GM21528 (cell line): ENCODE measurements at regions not wholly inside any gene's neighbourhood (a gene's known extent, or its start where the extent isn't known, plus 50 kb on each side); places are given as distances from the start of the nearest gene placed in this dataset.

ENCODE experiments used
- ATAC-seq: cut with Tn5 transposase; IDR thresholded peaks from one replicate; pipeline ENCODE4 v1.9.1; 2021; ENCODE audit warnings: mild to moderate bottlenecking, moderate library complexity; ENCODE audit not compliant: unreplicated experiment, low FRiP score

DNA sequence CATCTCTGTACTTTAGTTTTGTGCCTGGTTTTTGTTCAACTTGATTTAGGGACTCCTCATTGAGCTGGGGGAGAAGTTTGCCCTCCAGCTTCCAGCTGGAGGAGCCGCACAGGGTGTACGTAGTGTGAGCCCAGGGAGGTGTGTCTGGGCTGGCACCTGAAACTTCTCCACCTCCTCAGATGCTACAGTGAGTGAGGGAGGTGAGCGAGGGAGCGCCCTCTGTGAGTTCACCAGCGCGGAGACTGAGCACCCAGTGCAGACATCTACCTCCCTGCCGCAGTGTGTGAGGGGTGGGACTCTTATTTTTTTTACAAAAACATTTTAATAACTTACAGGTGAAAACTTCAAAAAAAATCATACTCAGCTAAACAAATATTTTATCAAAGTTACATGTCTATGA, 204.2 kb upstream of the HS6ST1 start:
- no peak for ATAC-seq

DNA sequence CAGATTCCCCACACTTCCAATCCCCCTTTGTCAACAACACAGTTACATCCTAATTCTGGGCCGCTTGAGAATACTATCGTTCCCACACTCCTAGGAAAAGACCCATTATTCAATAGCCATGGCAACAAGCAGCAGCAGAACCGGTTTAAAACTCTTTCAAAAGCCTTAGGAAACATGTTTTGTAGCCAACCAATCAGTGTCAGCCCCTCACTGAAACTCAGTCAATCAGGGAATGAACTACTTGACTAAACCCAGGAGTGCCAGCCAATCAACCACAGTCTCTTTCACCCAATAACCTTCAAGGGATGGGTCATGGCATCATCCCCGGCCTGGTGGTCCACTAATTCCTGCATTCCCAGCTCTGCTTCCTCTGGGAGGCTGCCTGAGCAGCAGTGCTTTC, 204.8 kb upstream of the HS6ST1 start:
- ATAC-seq = no peak

DNA sequence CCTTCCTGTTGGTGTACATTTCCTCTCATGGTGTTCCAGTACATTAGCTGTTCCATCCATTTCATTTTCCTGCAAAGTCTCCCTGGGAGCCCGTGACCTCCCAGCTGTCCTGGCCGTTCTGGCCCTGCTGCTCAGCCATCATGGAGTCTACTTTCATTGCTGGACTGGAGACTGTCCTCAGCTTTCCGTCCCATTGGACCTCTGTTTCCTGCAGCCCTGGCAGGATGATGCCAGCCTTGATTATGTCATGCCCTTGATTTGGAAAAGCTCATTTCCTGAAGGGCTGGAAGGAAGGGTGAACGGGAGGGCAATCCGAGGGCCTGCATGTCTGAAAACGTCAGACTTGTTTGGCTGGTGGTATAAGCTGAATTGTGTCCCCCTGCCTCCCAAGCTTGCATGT, 205.5 kb upstream of the HS6ST1 start:
- no peak for ATAC-seq

DNA sequence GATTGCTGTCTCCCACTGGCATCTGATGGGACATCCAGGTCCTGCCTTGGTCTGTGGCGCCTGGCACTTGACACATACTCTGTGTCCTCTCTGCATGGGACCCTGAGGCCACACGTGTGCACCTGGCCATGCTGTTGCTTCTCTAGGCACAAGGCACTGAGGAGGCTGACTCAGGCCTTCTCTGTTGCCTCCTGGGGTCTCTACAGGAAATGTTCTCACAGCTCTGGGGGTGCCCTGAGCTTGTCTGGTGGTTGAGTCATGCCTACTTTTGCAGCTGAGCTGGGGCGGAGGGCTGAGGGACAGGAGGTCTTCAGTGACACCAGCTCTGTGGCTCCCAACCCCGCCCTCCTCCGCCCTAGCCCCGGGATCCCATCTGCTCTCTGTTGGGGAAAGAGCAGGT, 207.0 kb upstream of the HS6ST1 start:
- no peak for ATAC-seq

DNA sequence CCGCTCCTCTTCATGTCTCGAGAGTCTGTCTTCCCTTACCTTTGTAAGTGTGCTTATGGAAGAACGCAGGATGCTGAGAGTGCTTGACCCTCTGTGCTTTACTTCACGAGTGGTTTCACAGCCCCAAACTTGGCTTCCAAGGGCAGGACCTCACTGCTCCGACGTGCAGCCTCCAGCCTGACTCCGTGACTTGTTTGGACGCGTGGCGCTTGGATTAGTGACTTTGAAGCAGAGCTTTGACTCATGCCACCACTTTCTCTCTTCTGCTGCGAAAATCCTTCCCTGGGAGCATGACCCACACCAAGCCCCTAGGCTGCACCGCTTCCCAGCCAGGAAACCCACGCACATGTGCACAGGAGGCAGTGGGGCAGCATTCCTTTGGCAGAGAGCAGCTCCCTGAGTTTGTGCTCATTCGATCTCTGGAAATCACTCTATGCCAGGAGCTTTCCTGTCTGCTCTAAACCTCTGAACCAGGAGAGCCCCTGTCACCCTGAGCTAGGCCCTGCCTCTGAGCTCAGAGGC, 207.8 kb upstream of the HS6ST1 start:
- ATAC-seq = no peak

DNA sequence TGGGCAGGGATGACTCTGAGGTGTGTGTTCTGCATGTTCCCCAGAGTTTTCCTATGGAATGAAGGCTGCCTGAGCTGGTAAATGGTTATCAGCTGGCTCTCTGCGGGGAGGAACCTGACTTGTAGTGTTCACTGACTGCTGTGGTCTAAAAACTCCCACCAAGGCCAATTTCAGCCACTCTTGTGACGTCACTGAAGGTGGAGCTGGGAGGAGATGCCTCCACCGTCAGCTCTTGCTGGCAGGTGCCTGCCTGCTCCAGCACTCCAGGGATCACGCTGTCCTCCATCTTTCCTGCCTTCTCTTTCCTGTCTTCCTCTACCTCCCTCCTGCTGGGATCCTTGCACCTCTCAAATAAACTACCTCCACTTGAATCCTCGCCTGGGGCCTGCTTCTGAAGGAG, 209.5 kb upstream of the HS6ST1 start:
- no peak for ATAC-seq

DNA sequence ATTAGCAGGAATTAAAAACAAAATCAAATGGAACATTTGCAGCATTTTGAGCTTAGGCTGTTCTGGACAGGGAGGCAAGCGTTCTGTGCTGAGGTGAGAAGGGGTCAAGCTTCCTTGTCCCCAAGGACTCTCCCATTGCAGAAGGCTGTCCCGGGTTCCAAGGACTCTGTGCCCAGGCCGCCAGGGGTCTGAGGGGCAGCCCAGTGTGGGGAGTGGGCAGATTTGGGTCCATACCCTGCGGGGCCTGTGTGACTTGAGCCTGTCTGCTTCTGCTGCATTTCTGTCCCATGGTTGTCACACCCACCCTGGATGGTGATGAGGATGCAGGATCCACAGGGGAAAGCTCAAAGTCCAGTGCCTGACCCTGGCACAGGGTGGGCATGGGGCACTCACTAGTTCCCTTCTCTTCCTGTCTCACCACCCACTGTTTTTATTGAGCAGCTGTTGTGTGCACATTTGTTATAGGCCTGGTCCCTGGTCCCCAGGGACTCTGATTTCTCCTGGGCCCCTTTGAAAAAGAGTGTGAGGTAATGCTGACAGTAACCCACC, 211.4 kb upstream of the HS6ST1 start:
- ATAC-seq = no peak

DNA sequence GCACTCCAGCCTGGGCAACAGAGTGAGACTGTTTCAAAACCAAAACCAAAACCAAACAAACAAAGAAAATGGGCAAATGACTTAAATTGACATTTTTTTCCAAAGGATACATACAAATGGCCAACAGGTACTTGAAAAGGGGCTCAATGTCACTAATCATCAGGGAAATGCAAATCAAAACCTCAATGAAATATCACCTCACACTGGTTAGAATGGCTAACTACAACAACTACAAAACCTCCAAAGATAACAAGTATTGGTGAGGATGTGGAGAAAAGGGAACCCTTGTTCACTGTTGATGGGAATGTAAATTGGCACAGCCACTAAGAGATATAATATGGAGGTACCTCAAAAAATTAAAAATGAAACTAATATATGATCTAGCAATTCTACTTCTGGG, 213.2 kb upstream of the HS6ST1 start:
- ATAC-seq = no peak

DNA sequence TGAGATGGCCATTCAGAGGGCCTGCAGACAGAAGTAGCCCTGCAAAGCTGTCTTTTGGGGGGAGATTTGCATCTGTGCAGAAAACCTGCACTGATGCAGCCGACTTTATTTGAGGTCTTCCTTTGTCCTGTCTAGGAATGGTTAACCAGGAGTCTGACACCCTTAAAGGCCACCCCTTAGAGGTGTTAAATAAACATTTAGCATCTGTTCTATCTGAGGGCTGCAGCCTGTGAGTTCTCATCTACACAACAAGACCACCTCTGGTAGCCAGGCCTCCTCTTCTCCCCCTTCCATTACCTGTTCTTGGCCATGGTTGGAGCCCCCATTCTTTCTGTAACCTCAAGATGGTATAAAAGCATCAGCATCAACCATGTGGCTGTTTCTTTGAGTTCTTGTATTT, 214.4 kb upstream of the HS6ST1 start:
- no peak for ATAC-seq

DNA sequence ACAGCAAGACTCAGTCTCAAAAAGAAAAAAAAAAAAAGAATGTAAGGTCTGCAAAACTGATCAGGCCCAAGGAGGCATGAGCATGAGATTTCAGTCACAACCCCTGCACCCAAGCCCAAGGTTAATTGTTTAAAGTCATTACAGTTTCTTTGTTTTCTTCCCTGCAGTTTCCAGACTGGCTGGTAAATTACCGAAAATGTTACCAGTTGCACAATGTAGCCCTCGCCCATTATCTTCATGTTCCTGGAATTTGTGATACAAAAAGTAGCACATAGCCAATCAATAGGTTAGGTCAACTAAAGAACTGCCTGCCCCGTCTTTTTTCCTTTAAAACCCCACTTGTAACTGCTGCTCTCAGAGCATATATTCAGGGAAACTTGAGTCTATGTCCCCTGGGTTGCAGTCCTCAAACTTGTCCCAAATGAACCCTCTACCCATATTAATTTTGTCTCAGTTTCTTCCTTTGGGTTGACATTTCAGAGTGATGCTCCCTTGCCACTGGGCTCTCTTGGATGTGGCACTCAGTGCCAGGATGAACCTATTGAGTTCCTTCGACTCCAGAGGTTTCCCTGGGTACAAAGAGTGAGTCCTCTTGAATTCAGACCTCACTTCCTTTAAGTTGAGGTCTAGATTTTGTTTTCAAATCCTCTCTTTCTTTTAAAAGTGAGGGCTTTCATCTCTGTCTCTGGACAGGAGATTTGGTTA, 216.2 kb upstream of the HS6ST1 start:
- ATAC-seq = no peak

DNA sequence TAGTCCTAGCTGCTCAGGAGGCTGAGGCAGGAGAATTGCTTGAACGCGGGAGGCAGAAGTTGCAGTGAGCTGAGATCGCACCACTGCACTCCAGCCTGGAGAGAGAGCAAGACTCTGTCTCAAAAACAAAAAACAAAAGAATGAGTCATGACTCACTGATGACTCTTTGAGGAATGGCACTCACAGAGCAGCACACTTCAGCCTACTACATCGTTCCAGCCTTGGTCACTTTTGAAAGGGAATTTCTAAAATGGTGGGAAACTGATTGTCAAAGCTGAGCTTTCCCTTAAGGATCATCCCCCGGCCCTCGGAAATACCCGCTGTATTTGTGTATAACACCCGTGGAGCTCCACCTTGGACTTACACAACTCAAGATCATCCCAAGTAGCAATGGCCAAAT, 217.3 kb upstream of the HS6ST1 start:
- ATAC-seq = no peak

DNA sequence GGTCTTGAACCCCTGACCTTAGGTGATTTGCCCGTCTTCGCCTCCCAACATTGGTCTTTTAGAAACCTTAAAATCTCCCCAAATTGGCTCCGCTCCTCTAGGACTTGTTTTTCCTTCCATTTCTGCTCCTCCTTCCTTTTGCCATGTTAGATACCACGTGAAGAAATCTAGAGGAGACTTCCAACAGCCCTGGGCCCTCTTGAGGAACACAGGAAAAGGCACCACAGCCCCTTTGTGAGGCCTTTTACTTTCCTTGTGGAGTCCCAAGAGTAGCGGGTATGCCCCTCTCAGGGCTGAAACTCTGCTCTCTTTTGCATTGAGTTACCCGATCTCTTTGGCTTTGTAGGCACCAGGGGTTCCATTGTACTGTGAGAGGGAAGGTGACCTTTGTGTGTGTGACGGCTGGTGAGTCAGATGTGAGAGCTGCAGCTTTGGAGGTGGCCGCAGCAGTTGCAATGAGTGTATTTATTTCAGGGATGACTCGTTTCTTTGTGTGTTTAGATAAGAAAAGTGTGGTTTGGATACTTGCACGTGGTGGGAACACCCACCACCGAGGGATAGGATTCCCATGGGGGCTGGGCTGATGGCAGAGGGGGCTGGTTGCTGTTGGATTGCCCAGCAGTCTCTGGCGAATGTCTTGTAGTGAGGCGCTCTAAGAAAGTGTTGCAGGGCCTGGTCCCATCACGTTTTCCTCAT, 218.4 kb upstream of the HS6ST1 start:
- no peak for ATAC-seq

DNA sequence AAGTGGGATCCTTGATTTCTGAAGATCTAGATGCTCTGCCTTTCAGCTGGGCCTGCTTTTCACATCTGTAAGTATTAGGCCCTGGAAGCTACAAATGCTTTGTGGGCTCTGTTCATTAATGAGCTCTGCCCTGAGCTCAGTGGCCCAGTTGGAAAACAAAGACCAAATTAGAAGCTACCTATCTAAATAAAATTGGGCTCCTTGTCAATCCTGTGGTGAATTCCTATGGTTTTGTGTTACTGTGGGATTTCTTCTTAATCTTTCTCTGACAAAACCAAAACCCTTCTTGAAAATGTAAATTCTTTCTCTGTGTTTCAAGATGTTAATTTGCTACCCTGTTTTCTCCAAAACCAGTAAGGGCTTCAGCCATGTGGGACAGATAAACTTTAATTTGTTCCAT, 219.0 kb upstream of the HS6ST1 start:
- ATAC-seq = no peak

DNA sequence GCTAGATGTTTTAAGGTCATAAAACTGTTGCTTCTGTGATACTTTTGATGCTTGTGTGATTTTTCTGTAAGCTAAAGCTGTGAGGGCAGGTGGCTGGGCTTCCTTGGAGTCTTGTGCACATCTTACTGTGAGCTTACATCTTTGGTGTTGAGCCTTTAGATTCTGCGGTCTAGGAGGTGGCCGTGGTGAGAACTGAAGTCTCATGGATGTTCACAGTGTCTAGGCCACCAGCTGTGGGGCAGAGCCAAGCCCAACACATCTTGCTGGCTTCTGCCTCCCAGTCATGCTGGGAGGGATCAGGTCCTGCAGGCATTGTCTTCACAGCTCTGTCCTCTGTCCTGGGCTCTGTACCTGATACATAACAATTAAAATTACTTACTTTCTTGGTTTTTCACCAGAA, 219.7 kb upstream of the HS6ST1 start:
- no peak for ATAC-seq

DNA sequence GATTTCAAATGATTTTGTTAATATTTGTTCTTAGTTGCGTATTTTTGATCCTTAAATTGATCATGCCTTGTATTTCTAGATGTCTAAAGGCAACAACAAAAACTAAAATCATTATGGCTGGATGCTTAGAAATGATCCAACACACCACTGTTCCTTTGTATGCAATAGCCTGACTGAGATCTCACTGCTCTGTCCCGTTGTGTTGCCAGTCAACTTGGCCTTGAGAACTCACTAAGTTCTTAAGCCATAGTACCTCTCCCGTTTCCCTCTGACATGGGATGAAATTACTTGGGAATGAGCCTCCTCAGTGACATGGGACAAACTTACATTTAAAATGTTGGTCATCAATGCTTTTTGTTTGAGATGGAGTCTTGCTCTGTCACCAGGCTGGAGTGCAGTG, 222.0 kb upstream of the HS6ST1 start:
- no peak for ATAC-seq

DNA sequence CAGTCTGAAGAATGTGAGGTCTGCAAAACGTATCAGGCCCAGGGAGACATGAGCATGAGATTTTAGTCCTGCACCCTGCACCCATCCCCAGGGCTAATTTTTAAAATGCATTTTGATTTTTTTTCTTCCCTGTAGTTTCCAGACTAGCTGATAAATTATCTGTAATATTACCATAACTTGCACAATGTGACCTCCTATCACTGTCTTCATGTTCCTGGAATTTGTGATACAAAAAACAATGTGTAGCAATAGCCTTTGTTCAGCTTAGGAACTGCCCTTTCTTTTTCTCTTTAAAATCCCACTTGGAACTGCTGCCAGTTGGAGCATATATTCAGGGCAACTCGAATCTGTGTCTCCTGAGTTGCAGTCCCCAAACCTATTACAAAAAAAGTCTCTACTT, 222.8 kb upstream of the HS6ST1 start:
- no peak for ATAC-seq

DNA sequence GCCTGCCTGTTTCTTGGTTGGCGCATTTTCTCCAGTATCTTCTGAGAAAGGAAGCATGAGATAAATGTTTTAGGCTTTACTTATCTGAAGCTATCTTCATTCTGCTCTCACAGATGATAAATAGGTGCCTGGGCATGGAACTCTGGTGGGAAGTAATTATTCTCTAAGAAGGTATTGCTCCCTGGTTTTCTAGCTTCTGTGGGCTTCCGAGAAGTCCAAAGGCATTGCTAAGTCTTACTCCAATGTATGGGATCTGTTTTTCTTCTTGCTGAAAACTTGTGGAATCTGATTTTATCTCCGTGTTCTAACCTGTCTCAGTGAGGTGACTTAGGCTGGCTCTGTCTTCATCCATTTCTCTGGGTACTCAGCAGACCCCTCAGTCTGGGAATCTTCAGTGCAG, 224.4 kb upstream of the HS6ST1 start:
- ATAC-seq = no peak

DNA sequence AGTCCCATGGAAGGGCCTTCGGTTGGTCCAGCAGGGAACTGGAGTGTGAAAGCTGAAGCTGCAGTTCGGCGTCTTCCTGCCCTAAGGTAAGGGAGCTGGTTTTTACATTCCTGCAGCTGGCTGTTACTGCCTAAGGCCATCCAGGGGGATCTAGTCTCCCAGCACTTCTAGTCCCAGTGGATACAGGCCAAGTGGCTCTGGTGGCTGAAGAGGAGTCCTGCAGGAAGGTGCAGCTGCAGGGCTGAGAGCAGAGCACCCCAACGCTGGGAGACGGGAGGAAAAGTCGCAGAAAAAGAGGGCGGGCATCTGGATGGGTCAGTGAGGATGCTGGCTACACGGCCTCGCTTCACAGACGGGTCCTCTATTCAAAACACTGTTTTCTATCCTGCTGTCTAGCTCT, 225.0 kb upstream of the HS6ST1 start:
- ATAC-seq = no peak

DNA sequence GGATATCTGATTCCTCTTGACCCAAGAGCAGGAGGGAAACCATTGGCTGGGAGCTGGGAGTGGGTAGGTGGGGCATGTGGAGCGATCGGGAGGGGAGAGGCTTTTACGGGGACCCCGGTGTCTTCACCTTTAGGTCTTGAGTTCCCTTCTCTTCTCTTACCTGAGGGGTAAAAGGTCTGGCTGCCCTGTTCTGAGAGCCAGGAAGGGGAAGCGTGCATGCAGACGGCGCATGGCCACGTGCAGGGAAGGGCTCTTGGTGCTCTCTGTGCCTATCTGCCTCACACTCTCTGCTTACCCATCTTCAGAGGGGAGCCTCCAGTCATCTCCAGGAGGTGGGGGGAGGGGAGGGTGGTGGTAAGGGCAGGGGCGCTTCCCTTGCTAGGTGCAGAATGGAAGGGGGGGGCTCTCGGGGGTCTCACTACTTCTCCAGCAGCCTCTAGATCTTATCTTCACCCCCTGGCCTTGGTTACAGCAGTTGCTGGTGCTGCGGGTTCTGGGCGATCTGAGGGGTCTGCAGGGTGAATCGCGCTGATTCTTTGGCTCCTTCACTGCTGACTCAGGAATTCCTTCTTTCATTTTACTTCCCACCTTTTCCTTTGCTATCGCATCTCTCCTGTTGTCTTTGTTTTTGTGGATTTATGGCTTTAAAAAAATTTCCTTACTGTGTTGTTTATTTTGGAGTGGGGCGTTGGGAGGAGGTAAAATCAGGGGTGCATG, 225.8 kb upstream of the HS6ST1 start:
- ATAC-seq = no peak

DNA sequence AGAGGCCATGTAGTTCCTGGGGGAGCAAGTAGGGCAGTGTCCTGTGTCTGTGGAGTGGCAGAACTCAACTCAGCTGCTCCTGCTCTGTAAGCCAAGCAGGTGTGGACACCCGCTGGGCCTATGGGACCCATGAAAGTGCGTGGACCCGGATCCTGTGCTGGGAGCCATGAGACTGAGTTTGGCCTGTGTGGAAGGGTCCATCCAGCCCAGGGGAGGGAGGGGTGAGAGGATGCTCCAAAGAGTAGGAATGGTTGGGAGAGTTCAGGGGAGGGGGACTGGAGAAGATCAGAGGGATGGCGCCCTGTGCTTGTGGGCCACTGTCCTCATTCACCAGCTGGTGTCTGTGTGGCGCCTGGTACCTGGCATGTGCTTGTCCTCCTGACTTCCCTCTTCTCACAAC, 226.4 kb upstream of the HS6ST1 start:
- ATAC-seq = no peak

DNA sequence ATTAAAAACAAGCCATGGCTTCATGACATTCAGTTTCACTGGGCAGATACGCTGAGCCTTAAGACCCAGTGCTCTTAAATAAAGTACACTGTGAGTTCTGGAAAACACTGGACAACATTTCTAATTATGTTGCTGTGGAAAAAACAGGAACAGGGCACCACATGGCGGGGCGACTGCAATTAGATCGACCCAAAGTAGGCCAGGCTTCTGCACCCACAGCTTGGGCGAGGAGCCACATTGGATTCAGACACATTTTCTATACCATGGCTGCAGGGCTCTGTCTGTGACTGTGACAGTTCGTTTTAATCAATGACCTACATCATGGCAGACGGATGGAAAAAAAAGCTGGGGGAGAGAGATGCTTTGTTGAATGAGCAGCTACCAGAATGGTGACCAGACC, 227.2 kb upstream of the HS6ST1 start:
- no peak for ATAC-seq
